PC-9 (cell line): ENCODE measurements at regions not wholly inside any gene's neighbourhood (a gene's known extent, or its start where the extent isn't known, plus 50 kb on each side); places are given as distances from the start of the nearest gene placed in this dataset.
"Not testable (repeated sequence)": the region's sequence is repeated elsewhere in the genome, so short reads cannot be mapped to it uniquely, and the experiment has no call there.

Experiments
- BruUV-seq: library from RNA; stranded (reverse); fragments of 400-500 nt; replicated peaks from 2 replicates; lab custom pipeline; 2021; lab: Mats Ljungman, UMichigan
- CTCF ChIA-PET: fragments of 300-600 bp; sonication (Branson Sonifier 250); formaldehyde crosslinking; loops from one replicate; lab custom pipeline; 2022; ENCODE audit warnings: antibody characterized with exemption; lab: Charles Lee
- POLR2A ChIA-PET: fragments of 300-600 bp; sonication (Branson Sonifier 250); formaldehyde crosslinking; loops from one replicate; lab custom pipeline; 2022; ENCODE audit warnings: antibody characterized with exemption; ENCODE audit not compliant: unreplicated experiment; lab: Charles Lee
- DNase-seq, 2 experiments: peaks; one replicate each; pipeline versions ENCODE4 v3.0.0 to v3.0.0-alpha.2; 2015 to 2022; ENCODE audit warnings: mixed read lengths in 1 of 2
- H2AFZ ChIP-seq: fragments of 200-600 bp; sonication (generic); 2 replicates; pipeline ENCODE4 v1.8.1; 2017; ENCODE audit warnings: antibody characterized with exemption
- H3F3A ChIP-seq: fragments of 200-600 bp; sonication (generic); 2 replicates; pipeline ENCODE4 v1.8.1; 2017; ENCODE audit warnings: antibody characterized with exemption, mild to moderate bottlenecking, low read depth; ENCODE audit not compliant: insufficient read depth
- H3K27ac ChIP-seq: fragments of 200-600 bp; sonication (generic); 2 replicates; pipeline ENCODE4 v1.6.1; 2016; ENCODE audit warnings: mixed run types
- H3K27me3 ChIP-seq: fragments of 200-600 bp; sonication (generic); 2 replicates; pipeline ENCODE4 v1.6.1; 2016; ENCODE audit warnings: low read depth, mixed run types; ENCODE audit not compliant: insufficient read depth
- H3K36me3 ChIP-seq: fragments of 200-600 bp; sonication (generic); 2 replicates; pipeline ENCODE4 v1.6.1; 2016; ENCODE audit warnings: low read depth, mixed run types
- H3K4me1 ChIP-seq: fragments of 200-600 bp; sonication (generic); replicated peaks from 2 replicates; pipeline ENCODE4 v1.6.1; 2016; ENCODE audit warnings: mixed run types; ENCODE audit not compliant: insufficient read depth
- H3K4me2 ChIP-seq: fragments of 200-600 bp; sonication (generic); 2 replicates; pipeline ENCODE4 v1.6.1; 2017; ENCODE audit warnings: mixed run types
- H3K4me3 ChIP-seq: fragments of 200-600 bp; sonication (generic); 2 replicates; pipeline ENCODE4 v1.6.1; 2016; ENCODE audit warnings: mixed run types
- H3K79me2 ChIP-seq: fragments of 200-600 bp; sonication (generic); 2 replicates; pipeline ENCODE4 v1.6.1; 2017; ENCODE audit warnings: low read depth, mixed run types
- H3K9me2 ChIP-seq: fragments of 200-600 bp; sonication (generic); 2 replicates; pipeline ENCODE4 v1.8.1; 2017; ENCODE audit warnings: mild to moderate bottlenecking; ENCODE audit not compliant: insufficient read depth
- H3K9me3 ChIP-seq: fragments of 200-600 bp; sonication (generic); 2 replicates; pipeline ENCODE4 v1.8.1; 2016; ENCODE audit warnings: low read depth; ENCODE audit not compliant: insufficient read depth
- H4K20me1 ChIP-seq: fragments of 200-600 bp; sonication (generic); 2 replicates; pipeline ENCODE4 v1.8.1; 2017; ENCODE audit not compliant: insufficient read depth
- EZH2 ChIP-seq: fragments of 200-600 bp; sonication (generic); IDR thresholded peaks from 2 replicates; pipeline ENCODE4 v1.8.0; 2017; ENCODE audit warnings: antibody characterized with exemption, low read depth
- intact Hi-C: fragments of 100-400 bp; cut with micrococcal nuclease; formaldehyde crosslinking; loops from one replicate; pipeline ENCODE4 v1.10.0; 2022; ENCODE audit not compliant: unreplicated experiment
- TF ChIP-seq, protein P1 (sequence below): fragments of 200-600 bp; sonication (generic); conservative IDR thresholded peaks from 2 replicates; pipeline ENCODE4 v1.6.1; 2017; ENCODE audit warnings: mixed run types, antibody characterized with exemption, mild to moderate bottlenecking, moderate library complexity

- H3K4me2 ChIP-seq: no peak overlapping the region
- CTCF ChIA-PET: no interaction called here
- H3F3A ChIP-seq: no peaks in the 10 kb centered on the region
- no peaks in the 10 kb centered on the region for H3K79me2 ChIP-seq
- no peaks in the 10 kb centered on the region for H3K36me3 ChIP-seq
- intact Hi-C loops: no loop called here
- 0 out of 2 replicates have a peak, but pooled peaks cover 1% of the 10 kb centered on the region for H3K27me3 ChIP-seq
- no peak overlapping the region for H3K27ac ChIP-seq
- TF ChIP-seq, protein P1, sequence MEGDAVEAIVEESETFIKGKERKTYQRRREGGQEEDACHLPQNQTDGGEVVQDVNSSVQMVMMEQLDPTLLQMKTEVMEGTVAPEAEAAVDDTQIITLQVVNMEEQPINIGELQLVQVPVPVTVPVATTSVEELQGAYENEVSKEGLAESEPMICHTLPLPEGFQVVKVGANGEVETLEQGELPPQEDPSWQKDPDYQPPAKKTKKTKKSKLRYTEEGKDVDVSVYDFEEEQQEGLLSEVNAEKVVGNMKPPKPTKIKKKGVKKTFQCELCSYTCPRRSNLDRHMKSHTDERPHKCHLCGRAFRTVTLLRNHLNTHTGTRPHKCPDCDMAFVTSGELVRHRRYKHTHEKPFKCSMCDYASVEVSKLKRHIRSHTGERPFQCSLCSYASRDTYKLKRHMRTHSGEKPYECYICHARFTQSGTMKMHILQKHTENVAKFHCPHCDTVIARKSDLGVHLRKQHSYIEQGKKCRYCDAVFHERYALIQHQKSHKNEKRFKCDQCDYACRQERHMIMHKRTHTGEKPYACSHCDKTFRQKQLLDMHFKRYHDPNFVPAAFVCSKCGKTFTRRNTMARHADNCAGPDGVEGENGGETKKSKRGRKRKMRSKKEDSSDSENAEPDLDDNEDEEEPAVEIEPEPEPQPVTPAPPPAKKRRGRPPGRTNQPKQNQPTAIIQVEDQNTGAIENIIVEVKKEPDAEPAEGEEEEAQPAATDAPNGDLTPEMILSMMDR: no peak
- no peak for TF ChIP-seq EZH2
- H3K9me2 ChIP-seq: no peaks in the 10 kb centered on the region
- H3K4me1 ChIP-seq: no peaks in the 10 kb centered on the region
- H4K20me1 ChIP-seq: no peaks in the 10 kb centered on the region
- no peak for DNase-seq
- no peaks in the 10 kb centered on the region for H3K9me3 ChIP-seq
- H2AFZ ChIP-seq: no peak overlapping the region
- H3K4me3 ChIP-seq: no peak overlapping the region
- POLR2A ChIA-PET: no interaction called here
- BruUV-seq: no TSS peak
These were observed 558.2 kb upstream of the PFKP start for GRCh38 chr10:2509081-2509531.

DNA sequence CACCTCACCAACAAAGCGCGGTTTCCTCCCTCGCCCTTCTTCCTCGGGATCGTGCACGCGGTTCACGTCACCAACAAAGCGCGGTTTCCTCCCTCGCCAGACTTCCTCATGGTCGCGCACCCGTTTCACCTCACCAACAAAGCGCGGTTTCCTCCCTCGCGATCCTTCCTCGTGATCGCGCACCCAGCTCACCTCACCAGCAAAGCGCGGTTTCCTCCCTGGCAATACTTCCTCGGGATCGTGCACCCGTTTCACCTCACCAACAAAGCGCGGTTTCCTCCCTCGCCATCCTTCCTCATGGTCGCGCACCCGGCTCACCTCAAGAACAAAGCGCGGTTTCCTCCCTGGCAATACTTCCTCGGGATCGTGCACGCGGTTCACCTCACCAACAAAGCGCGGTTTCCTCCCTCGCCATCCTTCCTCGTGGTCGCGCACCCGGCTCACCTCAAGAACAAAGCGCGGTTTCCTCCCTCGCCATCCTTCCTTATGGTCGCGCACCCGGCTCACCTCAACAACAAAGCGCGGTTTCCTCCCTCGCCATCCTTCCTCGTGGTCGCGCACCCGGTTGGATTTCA is 565.9 kb upstream of the PFKP start:
- H3K9me2 ChIP-seq, H3F3A ChIP-seq, POLR2A ChIA-PET, DNase-seq, H3K4me2 ChIP-seq, H3K4me1 ChIP-seq, H2AFZ ChIP-seq, CTCF ChIA-PET, BruUV-seq, H3K27ac ChIP-seq, H3K9me3 ChIP-seq, intact Hi-C loops, H3K4me3 ChIP-seq, H3K79me2 ChIP-seq, H4K20me1 ChIP-seq, H3K36me3 ChIP-seq: not testable (repeated sequence)
- peaks cover 20% of the 10 kb centered on the region for H3K27me3 ChIP-seq

GRCh38 chr10:2494399-2494798 is 572.9 kb upstream of the PFKP start:
- H3F3A ChIP-seq: no peaks in the 10 kb centered on the region
- peaks cover 5% of the 10 kb centered on the region for H3K27me3 ChIP-seq
- intact Hi-C loops: no loop called here
- no peaks in the 10 kb centered on the region for H3K79me2 ChIP-seq
- H3K4me1 ChIP-seq: no peaks in the 10 kb centered on the region
- no peak overlapping the region for H2AFZ ChIP-seq
- no peak overlapping the region for H3K4me2 ChIP-seq
- H3K27ac ChIP-seq: no peak overlapping the region
- no peak overlapping the region for H3K4me3 ChIP-seq
- ChIA-PET CTCF (no interaction called here), POLR2A (no interaction called here)
- H3K36me3 ChIP-seq: no peaks in the 10 kb centered on the region
- no peaks in the 10 kb centered on the region for H3K9me2 ChIP-seq
- no peaks in the 10 kb centered on the region for H3K9me3 ChIP-seq
- DNase-seq: no peak
- TF ChIP-seq, protein P1: no peak
- no peak for TF ChIP-seq EZH2
- no peaks in the 10 kb centered on the region for H4K20me1 ChIP-seq
- BruUV-seq: no TSS peak
